ENCODE measurements at regions not wholly inside any gene's neighbourhood (a gene's known extent, or its start where the extent isn't known, plus 50 kb on each side); places are given as distances from the start of the nearest gene placed in this dataset.

DNA sequence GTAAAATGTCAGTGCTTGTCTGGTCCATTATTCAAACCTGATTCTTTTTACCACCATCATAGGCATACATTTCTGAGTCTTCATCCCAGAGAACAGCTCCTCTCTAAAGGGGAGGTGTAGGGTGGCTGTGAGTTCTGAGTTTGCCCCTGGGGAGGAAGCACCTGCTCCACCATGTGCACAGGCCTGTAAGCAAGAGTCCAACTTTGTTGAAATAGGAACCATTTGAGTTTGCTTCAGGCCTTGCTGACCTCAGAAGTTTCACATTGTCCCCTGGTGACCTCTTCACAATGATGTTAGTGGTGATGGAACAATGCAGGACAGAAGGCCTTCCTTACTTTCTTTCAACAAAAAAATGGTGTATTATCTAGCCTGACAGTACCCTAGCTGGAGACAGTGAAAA lies 54.6 kb upstream of the TOP3B start:
- DNase-seq (ENCODE audit: low read depth): no peak
- TF ChIP-seq, protein P1, sequence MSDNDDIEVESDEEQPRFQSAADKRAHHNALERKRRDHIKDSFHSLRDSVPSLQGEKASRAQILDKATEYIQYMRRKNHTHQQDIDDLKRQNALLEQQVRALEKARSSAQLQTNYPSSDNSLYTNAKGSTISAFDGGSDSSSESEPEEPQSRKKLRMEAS (IDR thresholded peaks at IDR 0.05; ENCODE audit: low read depth, low read length): 0 out of 2 replicates have a peak, but pooled peaks have one; percentile 9
- TF ChIP-seq MYC (IDR thresholded peaks at IDR 0.05; ENCODE audit: low read depth, low read length): no peak

DNA sequence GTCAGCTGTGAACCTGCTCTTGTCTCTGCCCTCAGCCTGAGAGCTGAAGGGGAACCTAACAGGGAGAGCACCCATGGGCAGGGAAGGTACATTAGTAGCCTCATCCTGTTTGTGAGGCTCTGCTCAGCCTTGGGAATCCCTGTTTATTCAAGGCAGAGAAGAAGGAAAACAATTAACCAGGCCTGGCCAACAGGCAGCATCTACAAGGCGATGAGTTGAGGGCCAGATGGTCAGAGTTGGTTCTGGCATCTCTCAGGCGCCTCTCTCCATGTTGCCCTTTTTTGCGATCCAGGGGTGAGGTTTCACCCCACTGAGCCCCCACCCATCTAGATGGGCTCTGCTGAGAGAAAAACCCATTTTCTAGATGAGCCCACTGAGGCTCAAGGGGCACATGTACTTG lies 54.0 kb upstream of the TOP3B start:
- TF ChIP-seq, protein P1 (IDR thresholded peaks at IDR 0.05; ENCODE audit: low read depth, low read length): no peak
- TF ChIP-seq, protein P2, sequence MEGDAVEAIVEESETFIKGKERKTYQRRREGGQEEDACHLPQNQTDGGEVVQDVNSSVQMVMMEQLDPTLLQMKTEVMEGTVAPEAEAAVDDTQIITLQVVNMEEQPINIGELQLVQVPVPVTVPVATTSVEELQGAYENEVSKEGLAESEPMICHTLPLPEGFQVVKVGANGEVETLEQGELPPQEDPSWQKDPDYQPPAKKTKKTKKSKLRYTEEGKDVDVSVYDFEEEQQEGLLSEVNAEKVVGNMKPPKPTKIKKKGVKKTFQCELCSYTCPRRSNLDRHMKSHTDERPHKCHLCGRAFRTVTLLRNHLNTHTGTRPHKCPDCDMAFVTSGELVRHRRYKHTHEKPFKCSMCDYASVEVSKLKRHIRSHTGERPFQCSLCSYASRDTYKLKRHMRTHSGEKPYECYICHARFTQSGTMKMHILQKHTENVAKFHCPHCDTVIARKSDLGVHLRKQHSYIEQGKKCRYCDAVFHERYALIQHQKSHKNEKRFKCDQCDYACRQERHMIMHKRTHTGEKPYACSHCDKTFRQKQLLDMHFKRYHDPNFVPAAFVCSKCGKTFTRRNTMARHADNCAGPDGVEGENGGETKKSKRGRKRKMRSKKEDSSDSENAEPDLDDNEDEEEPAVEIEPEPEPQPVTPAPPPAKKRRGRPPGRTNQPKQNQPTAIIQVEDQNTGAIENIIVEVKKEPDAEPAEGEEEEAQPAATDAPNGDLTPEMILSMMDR (IDR thresholded peaks at IDR 0.05; ENCODE audit: low read depth, low read length): no peak
- TF ChIP-seq POLR2A (IDR thresholded peaks at IDR 0.05; ENCODE audit: extremely low read depth, insufficient read length) (no peak), MYC (IDR thresholded peaks at IDR 0.05; ENCODE audit: low read depth, low read length) (no peak)
- no peak overlapping the region for H3K4me3 ChIP-seq (ENCODE audit: low read depth, low read length)
- no peak for DNase-seq (ENCODE audit: low read depth)

More for the DNA sequence above, 54.6 kb upstream of the TOP3B start:
- H3K4me3 ChIP-seq (ENCODE audit: low read depth, low read length): no peak overlapping the region

DNA sequence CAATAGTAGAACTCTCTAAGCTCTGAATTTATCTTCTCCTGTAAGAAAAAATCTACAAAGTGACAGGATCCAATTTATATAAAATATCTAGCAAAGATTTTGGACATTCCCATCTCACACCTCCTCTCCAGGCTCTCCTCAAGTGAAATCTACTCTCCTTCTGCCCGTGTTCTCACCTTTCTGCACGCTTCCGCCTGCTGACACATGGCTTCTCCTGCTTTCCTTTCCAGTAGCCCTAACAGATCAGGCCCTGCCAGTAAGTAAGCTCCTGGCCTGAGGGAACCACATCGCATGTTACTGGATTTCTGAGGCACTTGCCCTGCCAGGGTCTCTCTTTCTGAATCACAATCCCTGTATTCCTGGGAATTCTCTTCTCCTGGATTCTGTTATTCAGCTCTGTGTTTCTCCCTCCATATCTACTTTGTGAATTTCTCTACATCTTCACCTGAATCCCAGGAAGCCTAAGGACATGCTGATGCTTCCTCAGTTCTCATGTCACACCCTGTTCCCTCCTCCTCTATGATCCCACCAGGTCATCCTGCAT lies 53.3 kb upstream of the TOP3B start:
- no peak for DNase-seq (ENCODE audit: low read depth)
- TF ChIP-seq, protein P1 (IDR thresholded peaks at IDR 0.05; ENCODE audit: low read depth, low read length): no peak
- TF ChIP-seq MYC (IDR thresholded peaks at IDR 0.05; ENCODE audit: low read depth, low read length): no peak
- no peak for TF ChIP-seq POLR2A (IDR thresholded peaks at IDR 0.05; ENCODE audit: extremely low read depth, insufficient read length)
- TF ChIP-seq, protein P2 (IDR thresholded peaks at IDR 0.05; ENCODE audit: low read depth, low read length): no peak
- no peak overlapping the region for H3K4me3 ChIP-seq (ENCODE audit: low read depth, low read length)

DNA sequence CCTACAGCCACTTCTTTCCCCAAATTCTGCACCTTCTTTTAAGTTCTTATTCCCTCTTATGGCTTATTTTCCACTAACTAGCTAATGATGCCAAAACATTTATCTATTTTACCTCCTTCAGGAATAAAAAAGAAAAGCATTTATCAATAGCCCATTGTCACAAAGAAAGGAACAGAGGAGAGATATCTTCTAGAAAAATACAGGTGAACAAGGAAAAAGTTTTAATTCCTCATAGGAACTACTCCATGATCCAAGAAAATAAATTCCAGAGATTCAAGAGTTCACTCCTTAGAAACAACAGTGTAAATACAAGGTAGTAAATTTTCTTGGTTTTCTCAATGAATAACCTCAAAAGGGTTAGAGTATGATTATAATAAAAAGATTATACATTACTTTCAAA lies 52.6 kb upstream of the TOP3B start:
- no peak for DNase-seq (ENCODE audit: low read depth)
- no peak for TF ChIP-seq POLR2A (IDR thresholded peaks at IDR 0.05; ENCODE audit: extremely low read depth, insufficient read length)
- no peak for TF ChIP-seq MYC (IDR thresholded peaks at IDR 0.05; ENCODE audit: low read depth, low read length)
- TF ChIP-seq, protein P1 (IDR thresholded peaks at IDR 0.05; ENCODE audit: low read depth, low read length): no peak
- TF ChIP-seq, protein P2 (IDR thresholded peaks at IDR 0.05; ENCODE audit: low read depth, low read length): no peak
- H3K4me3 ChIP-seq (ENCODE audit: low read depth, low read length): no peak overlapping the region

DNA sequence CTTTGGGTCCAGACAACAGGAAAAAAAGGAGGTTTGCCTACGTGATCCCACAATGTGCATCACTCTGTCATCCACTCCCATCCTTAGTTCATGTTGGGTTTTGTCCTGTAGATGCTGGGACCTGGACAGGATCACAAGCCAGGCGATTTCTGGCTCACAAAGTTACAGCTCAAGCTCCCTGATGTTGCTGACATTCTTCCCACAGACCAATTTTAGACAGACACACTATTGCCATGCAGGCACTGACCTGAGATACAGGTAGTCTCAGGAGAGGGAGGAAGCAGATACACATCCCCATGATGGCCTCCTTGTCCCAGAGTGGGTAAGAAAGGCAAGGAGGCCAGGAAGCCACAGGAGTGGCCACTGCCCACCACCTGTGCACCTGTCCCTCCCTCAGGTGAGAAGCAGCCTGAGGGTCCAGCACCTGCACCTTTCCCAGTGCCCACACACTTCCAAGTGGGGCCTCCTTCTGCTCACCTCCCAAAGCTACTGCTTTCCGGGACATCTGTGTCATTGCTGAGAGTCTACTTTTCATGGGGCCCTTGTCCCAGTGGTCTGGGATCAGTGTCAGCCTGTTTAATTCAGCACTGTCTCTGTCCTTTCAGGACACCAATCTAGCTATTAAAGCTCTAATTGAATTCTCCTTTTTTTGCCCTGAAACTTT lies 52.0 kb upstream of the TOP3B start:
- TF ChIP-seq, protein P1 (IDR thresholded peaks at IDR 0.05; ENCODE audit: low read depth, low read length): no peak
- TF ChIP-seq MYC (IDR thresholded peaks at IDR 0.05; ENCODE audit: low read depth, low read length): no peak
- TF ChIP-seq, protein P2 (IDR thresholded peaks at IDR 0.05; ENCODE audit: low read depth, low read length): no peak
- no peak for TF ChIP-seq POLR2A (IDR thresholded peaks at IDR 0.05; ENCODE audit: extremely low read depth, insufficient read length)
- no peak for DNase-seq (ENCODE audit: low read depth)
- H3K4me3 ChIP-seq (ENCODE audit: low read depth, low read length): no peak overlapping the region

DNA sequence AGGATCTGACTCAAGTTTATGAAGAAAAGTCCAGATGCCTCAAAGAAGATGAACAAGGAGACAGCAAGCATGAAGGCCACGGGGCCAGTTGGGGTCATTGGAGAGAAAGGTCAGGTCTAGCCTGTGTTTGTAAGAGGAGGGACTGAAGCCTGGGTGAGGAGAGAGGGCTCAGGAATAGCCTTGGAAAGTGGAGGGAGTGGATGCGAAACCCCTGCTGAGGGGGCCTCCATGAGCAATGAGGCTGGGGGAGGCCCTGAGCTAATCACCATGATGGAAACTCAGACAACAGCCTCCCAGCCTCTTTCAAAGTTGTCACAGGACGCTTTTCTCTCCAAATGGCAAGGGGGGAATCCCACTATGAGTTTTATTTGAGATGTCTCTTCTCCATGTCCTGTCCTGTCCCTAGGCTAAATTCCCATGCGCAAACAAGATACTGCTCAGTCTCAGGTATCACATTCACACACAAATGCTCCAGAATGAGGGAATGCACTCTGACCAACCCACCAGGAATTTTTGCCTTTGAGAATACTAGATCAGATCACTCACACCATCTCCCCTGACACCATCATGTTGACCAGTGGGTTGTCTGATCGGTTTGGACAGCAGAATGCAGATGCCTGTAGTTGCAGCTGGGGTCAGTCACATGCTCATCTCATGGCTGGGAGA lies 51.3 kb upstream of the TOP3B start:
- no peak overlapping the region for H3K4me3 ChIP-seq (ENCODE audit: low read depth, low read length)
- DNase-seq (ENCODE audit: low read depth): no peak
- TF ChIP-seq, protein P1 (IDR thresholded peaks at IDR 0.05; ENCODE audit: low read depth, low read length): no peak
- TF ChIP-seq, protein P2 (IDR thresholded peaks at IDR 0.05; ENCODE audit: low read depth, low read length): no peak
- no peak for TF ChIP-seq POLR2A (IDR thresholded peaks at IDR 0.05; ENCODE audit: extremely low read depth, insufficient read length)
- TF ChIP-seq MYC (IDR thresholded peaks at IDR 0.05; ENCODE audit: low read depth, low read length): no peak
